22Rv1 (cell line): ENCODE measurements at regions not wholly inside any gene's neighbourhood (a gene's known extent, or its start where the extent isn't known, plus 50 kb on each side); places are given as distances from the start of the nearest gene placed in this dataset.

Experiments
- H3K27ac ChIP-seq: fragments of 450-650 bp; 2 replicates; pipeline ENCODE4 v1.5.1; 2017
- ZFX ChIP-seq: fragments of 450-650 bp; IDR thresholded peaks from 2 replicates; pipeline ENCODE4 v1.6.1; 2017; ENCODE audit warnings: antibody characterized with exemption, borderline replicate concordance
- TF ChIP-seq, protein P1 (sequence below): fragments of 450-650 bp; IDR thresholded peaks from 2 replicates; pipeline ENCODE4 v1.5.1; 2017; ENCODE audit warnings: mild to moderate bottlenecking

DNA sequence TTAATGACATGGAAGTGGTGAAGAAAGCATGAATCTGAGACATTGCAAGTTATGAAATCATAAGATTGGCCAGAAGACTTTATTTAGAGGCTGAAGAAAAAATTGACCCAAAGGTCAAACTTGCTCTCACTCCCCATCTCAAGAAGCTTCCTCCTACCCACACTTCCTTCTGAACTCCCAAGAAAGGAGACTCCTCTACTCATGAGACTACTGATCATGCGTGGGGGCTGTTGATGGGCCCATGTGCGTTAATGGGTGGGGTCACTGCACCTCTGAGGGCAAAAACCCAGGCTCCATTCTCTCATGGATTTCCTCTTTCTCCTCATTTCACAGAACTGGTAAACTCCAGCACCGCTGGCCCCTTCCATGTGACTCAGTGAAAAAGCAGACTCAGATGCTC is 470.6 kb upstream of the ARID1B start:
- TF ChIP-seq, protein P1, sequence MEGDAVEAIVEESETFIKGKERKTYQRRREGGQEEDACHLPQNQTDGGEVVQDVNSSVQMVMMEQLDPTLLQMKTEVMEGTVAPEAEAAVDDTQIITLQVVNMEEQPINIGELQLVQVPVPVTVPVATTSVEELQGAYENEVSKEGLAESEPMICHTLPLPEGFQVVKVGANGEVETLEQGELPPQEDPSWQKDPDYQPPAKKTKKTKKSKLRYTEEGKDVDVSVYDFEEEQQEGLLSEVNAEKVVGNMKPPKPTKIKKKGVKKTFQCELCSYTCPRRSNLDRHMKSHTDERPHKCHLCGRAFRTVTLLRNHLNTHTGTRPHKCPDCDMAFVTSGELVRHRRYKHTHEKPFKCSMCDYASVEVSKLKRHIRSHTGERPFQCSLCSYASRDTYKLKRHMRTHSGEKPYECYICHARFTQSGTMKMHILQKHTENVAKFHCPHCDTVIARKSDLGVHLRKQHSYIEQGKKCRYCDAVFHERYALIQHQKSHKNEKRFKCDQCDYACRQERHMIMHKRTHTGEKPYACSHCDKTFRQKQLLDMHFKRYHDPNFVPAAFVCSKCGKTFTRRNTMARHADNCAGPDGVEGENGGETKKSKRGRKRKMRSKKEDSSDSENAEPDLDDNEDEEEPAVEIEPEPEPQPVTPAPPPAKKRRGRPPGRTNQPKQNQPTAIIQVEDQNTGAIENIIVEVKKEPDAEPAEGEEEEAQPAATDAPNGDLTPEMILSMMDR: no peak
- no peak for TF ChIP-seq ZFX
- no peak overlapping the region for H3K27ac ChIP-seq

DNA sequence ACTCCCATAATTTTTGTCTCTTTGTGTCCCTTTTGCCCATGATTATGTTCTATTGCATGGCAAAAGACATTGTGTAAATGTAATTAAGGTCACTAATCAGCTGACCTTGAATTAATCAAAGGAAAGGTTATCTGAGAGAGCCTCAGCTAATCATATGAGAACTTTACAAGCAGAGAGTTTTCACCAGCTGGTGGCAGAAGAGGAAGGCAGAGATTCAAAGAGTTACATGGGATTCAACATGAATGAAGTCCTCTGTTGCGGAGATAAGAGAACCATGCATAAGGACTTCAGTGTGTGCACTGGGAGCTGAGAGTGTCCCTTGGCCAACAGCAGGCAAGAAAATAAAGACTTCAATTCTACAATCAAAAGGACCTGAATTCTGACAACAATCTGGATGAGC is 494.1 kb upstream of the ARID1B start:
- H3K27ac ChIP-seq: no peak overlapping the region
- TF ChIP-seq, protein P1: no peak
- no peak for TF ChIP-seq ZFX

DNA sequence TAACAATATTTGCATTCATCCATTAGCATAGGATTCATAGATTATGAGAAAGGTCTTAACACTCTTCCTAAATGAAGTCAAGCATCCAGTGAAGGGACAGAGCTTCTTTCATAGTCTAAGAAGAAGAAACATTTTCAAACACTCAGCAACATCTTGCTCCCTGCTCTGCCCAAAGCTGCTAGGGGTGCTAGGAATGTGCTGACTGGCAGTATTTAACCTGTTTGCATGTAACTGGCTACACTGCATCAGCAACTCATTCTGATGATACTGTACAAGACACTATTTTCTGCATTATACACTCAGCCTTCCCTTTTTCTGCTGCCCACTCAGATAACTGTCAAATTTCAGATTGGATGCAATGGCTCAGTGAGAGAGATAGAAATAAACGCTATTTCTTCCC is 495.1 kb upstream of the ARID1B start:
- TF ChIP-seq, protein P1: no peak
- no peak overlapping the region for H3K27ac ChIP-seq

DNA sequence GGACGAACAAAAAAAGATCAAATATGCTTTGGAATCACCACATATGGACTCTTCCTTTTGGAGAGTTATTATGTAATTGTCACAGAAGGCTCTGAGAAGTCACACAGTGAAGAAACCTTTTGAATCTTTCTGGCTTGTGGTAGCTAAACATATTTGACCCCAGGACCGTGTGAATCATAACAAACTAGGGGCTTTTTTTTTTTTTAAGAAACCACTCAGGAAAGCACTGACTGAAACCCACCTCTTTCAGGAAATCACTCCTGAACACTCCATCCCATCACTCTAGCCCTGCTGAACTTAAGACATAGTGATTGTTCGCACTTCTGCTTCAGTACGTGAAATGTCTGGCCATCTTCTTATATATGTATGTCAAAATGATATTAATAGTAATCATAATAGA is 495.9 kb upstream of the ARID1B start:
- no peak for TF ChIP-seq ZFX
- TF ChIP-seq, protein P1: no peak
- no peak overlapping the region for H3K27ac ChIP-seq

- H3K27ac ChIP-seq: no peak overlapping the region
Observed at GRCh38 chr6:156280065-156280464, 497.1 kb upstream of the ARID1B start.

GRCh38 chr6:156279261-156279969 is 497.8 kb upstream of the ARID1B start:
- TF ChIP-seq ZFX: no peak
- TF ChIP-seq, protein P1: no peak
- H3K27ac ChIP-seq: no peak overlapping the region

More at GRCh38 chr6:156280065-156280464, 497.1 kb upstream of the ARID1B start:
- TF ChIP-seq, protein P1: no peak
- TF ChIP-seq ZFX: no peak

- no peak overlapping the region for H3K27ac ChIP-seq
- TF ChIP-seq, protein P1: no peak
- TF ChIP-seq ZFX: no peak
Observed at GRCh38 chr6:156273065-156273711, 504.0 kb upstream of the ARID1B start.
